ENCODE measurements at regions not wholly inside any gene's neighbourhood (a gene's known extent, or its start where the extent isn't known, plus 50 kb on each side); places are given as distances from the start of the nearest gene placed in this dataset.

DNA sequence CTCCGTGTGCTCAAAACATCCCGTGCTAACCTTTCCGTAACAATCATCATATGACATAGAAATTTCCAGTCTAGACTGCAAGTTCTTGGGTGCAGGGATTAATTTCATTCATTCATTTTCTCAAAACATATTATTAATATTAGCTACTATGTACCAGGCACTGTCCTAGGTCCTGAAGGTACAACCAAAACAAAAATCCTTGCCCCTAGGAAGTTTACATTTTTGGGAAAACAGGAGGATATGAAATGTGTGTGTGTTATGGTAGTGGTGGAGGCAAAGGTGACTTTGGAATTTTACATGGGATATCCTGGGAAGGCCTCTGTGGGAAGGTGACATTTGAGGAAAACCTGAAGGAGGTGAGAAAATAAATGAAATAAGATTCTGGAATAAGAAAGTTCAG lies 222.6 kb downstream of the LRRC3B start:
- CTCF ChIA-PET: no interaction called here
- no peaks in the 10 kb centered on the region for H3K4me1 Mint-ChIP-seq (ENCODE audit: low read depth)
- peaks cover 3% of the 10 kb centered on the region for H3K9me3 Mint-ChIP-seq
- intact Hi-C loops (cut with micrococcal nuclease): no loop called here
- DNase-seq (no peak), ATAC-seq (no peak)
- H3K27me3 Mint-ChIP-seq: no peaks in the 10 kb centered on the region
- no peak overlapping the region for H3K27ac Mint-ChIP-seq
- TF ChIP-seq, protein P1, sequence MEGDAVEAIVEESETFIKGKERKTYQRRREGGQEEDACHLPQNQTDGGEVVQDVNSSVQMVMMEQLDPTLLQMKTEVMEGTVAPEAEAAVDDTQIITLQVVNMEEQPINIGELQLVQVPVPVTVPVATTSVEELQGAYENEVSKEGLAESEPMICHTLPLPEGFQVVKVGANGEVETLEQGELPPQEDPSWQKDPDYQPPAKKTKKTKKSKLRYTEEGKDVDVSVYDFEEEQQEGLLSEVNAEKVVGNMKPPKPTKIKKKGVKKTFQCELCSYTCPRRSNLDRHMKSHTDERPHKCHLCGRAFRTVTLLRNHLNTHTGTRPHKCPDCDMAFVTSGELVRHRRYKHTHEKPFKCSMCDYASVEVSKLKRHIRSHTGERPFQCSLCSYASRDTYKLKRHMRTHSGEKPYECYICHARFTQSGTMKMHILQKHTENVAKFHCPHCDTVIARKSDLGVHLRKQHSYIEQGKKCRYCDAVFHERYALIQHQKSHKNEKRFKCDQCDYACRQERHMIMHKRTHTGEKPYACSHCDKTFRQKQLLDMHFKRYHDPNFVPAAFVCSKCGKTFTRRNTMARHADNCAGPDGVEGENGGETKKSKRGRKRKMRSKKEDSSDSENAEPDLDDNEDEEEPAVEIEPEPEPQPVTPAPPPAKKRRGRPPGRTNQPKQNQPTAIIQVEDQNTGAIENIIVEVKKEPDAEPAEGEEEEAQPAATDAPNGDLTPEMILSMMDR (IDR thresholded peaks at IDR 0.05): no peak
- no peak overlapping the region for H3K4me3 Mint-ChIP-seq
- POLR2A ChIA-PET: no interaction called here
- no peaks in the 10 kb centered on the region for H3K36me3 Mint-ChIP-seq (ENCODE audit: low read depth)

DNA sequence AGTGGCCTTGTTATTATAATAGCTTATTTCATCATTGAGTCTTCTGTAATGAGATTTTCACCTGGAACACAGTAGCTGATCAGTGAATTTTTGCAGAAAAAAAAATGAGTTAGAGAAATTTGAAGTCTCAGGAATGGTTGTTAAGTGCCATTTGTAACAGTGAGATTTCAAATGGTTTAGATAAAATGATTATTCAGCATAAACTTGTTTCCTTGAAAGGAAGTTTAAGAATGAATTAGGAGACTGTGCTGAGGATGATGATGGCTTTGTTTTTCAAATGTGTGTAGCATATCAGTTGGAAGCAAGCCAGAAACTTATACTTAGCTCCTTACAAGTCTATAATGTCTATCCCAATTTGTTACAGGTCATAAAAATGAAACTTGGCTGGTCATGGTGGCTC lies 225.1 kb downstream of the LRRC3B start:
- Mint-ChIP-seq H3K27ac (no peak overlapping the region), H3K36me3 (ENCODE audit: low read depth) (no peaks in the 10 kb centered on the region), H3K9me3 (peaks cover 1% of the 10 kb centered on the region), H3K4me3 (no peak overlapping the region), H3K4me1 (ENCODE audit: low read depth) (no peaks in the 10 kb centered on the region), H3K27me3 (no peaks in the 10 kb centered on the region)
- no peak for DNase-seq
- TF ChIP-seq, protein P1 (IDR thresholded peaks at IDR 0.05): no peak
- ATAC-seq: no peak
- POLR2A ChIA-PET: no interaction called here
- intact Hi-C loops (cut with micrococcal nuclease): no loop called here
- CTCF ChIA-PET: no interaction called here

DNA sequence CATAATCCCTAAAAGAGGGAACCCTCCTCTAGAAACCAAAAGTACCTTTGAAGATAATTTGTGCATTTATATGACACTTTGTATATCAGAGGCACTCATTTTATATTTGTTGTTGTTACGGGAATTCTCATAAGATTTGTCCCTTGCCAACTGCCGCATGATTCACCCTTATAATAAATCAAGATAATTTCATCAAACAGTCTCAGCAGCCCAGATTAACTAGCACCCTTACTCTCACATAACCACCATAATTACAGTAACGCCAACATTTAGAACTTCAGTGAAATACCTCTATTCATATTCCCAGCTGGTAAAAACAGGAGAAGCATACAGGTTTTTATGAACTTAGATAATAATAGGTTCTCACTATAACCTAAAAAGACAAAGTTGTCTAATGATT lies 271.9 kb downstream of the LRRC3B start:
- H3K4me3 Mint-ChIP-seq: no peak overlapping the region
- no peak for DNase-seq
- no peaks in the 10 kb centered on the region for H3K36me3 Mint-ChIP-seq (ENCODE audit: low read depth)
- intact Hi-C loops (cut with micrococcal nuclease): no loop called here
- ChIA-PET CTCF (no interaction called here), POLR2A (no interaction called here)
- no peaks in the 10 kb centered on the region for H3K27me3 Mint-ChIP-seq
- no peaks in the 10 kb centered on the region for H3K9me3 Mint-ChIP-seq
- ATAC-seq: no peak
- TF ChIP-seq, protein P1 (IDR thresholded peaks at IDR 0.05): no peak
- H3K4me1 Mint-ChIP-seq (ENCODE audit: low read depth): no peaks in the 10 kb centered on the region
- no peak overlapping the region for H3K27ac Mint-ChIP-seq

DNA sequence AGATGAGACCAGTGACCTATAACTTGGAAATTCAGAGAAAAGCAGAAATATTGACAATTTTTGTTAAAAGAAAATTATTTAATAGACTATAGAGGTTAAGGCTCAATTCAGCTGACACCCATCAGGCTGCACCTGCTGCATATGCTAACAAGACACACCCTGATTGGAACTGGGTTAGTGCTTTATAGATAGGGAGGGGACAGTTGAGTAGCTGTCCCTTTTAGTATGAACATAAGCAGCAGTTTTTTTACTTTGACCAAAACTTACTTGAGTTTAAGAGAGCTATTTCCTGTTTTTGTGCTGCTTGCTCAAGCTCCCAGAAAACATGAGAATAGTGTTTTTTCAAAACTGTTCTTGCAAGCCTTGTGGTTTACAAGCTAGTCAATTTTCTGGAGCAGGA lies 292.6 kb downstream of the LRRC3B start:
- no peaks in the 10 kb centered on the region for H3K36me3 Mint-ChIP-seq (ENCODE audit: low read depth)
- TF ChIP-seq, protein P1 (IDR thresholded peaks at IDR 0.05): no peak
- POLR2A ChIA-PET: no interaction called here
- CTCF ChIA-PET: no interaction called here
- H3K4me1 Mint-ChIP-seq (ENCODE audit: low read depth): no peaks in the 10 kb centered on the region
- H3K27ac Mint-ChIP-seq: no peak overlapping the region
- no peaks in the 10 kb centered on the region for H3K27me3 Mint-ChIP-seq
- no peak overlapping the region for H3K4me3 Mint-ChIP-seq
- ATAC-seq (no peak), DNase-seq (no peak)
- intact Hi-C loops (cut with micrococcal nuclease): no loop called here
- peaks cover 3% of the 10 kb centered on the region for H3K9me3 Mint-ChIP-seq

DNA sequence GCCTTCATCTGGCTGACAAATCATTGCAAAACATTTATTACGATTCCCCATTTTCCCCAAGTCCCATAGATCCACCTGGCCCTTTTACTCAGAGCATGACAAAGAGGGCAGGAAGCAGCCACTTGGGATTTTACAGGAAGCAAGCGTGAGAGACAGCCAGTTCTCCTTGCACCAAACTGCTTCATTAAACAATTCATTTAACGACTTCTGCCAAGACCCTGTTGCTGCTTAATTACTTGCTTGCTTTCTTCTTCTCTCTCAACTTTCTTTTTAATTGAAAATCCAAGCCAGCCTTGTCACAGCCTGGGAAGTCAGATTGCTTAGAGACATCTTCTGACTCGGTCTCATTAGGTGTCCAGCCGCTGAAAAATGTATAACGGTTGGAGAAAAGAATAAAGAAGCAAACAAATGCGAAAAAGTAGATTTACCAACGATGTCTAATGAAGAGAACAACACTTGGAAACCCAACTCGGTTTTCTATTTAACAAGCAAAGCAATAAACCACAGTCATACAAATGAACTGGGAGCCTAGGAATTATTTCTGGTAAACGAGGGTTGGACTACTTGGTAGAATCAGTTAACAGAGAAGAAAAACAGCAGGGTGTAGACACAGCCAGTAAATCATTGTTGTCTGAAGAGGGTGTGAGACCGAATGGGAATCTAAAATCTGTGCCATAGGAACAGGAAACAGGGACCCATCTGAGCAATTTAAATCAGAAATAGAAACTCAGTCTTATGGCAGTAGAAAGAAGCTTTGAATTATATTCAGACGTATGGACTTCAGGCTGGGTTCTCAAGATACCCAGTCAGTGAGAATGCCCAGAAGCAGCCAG lies 298.3 kb downstream of the LRRC3B start:
- POLR2A ChIA-PET: no interaction called here
- H3K27me3 Mint-ChIP-seq: no peaks in the 10 kb centered on the region
- ATAC-seq (no peak), DNase-seq (no peak)
- H3K9me3 Mint-ChIP-seq: peaks cover 4% of the 10 kb centered on the region
- intact Hi-C loops (cut with micrococcal nuclease): no loop called here
- no peak overlapping the region for H3K27ac Mint-ChIP-seq
- no peaks in the 10 kb centered on the region for H3K36me3 Mint-ChIP-seq (ENCODE audit: low read depth)
- CTCF ChIA-PET: no interaction called here
- TF ChIP-seq, protein P1 (IDR thresholded peaks at IDR 0.05): no peak
- H3K4me1 Mint-ChIP-seq (ENCODE audit: low read depth): no peaks in the 10 kb centered on the region
- H3K4me3 Mint-ChIP-seq: no peak overlapping the region
